HG02759 (cell line): ENCODE measurements at regions not wholly inside any gene's neighbourhood (a gene's known extent, or its start where the extent isn't known, plus 50 kb on each side); places are given as distances from the start of the nearest gene placed in this dataset.

Source experiments
- ATAC-seq: cut with Tn5 transposase; IDR thresholded peaks from one replicate; pipeline ENCODE4 v1.9.1; 2021; ENCODE audit warnings: mild to moderate bottlenecking, moderate library complexity; ENCODE audit not compliant: unreplicated experiment

GRCh38 chr3:74564560-74564959 lies 49.9 kb downstream of the CNTN3 start:
- ATAC-seq = no peak

- ATAC-seq = no peak
These were observed 51.7 kb downstream of the CNTN3 start for GRCh38 chr3:74562558-74563269.

GRCh38 chr3:74561881-74562280 lies 52.6 kb downstream of the CNTN3 start:
- ATAC-seq = no peak

- ATAC-seq = no peak
These were observed 55.2 kb downstream of the CNTN3 start for GRCh38 chr3:74559261-74559660.

- ATAC-seq = no peak
These were observed 63.8 kb downstream of the CNTN3 start for GRCh38 chr3:74550686-74551085.

- ATAC-seq = no peak
These were observed 68.0 kb downstream of the CNTN3 start for GRCh38 chr3:74546426-74546825.

- ATAC-seq = no peak
These were observed 72.0 kb downstream of the CNTN3 start for GRCh38 chr3:74542441-74542840.

- ATAC-seq = no peak
These were observed 74.6 kb downstream of the CNTN3 start for GRCh38 chr3:74539876-74540275.

GRCh38 chr3:74538669-74539068 lies 75.8 kb downstream of the CNTN3 start:
- ATAC-seq = no peak

- ATAC-seq = no peak
These were observed 76.6 kb downstream of the CNTN3 start for GRCh38 chr3:74537857-74538256.

- no peak for ATAC-seq
These were observed 77.3 kb downstream of the CNTN3 start for GRCh38 chr3:74537164-74537563.

- ATAC-seq = no peak
These were observed 79.2 kb downstream of the CNTN3 start for GRCh38 chr3:74535281-74535680.

- no peak for ATAC-seq
These were observed 79.8 kb downstream of the CNTN3 start for GRCh38 chr3:74534611-74535010.

- no peak for ATAC-seq
These were observed 82.0 kb downstream of the CNTN3 start for GRCh38 chr3:74532446-74532845.

GRCh38 chr3:74531491-74531890 lies 83.0 kb downstream of the CNTN3 start:
- ATAC-seq = no peak

GRCh38 chr3:74529145-74529544 lies 85.3 kb downstream of the CNTN3 start:
- ATAC-seq = no peak

- no peak for ATAC-seq
These were observed 86.9 kb downstream of the CNTN3 start for GRCh38 chr3:74527566-74527965.

GRCh38 chr3:74523811-74524210 lies 90.6 kb downstream of the CNTN3 start:
- ATAC-seq = no peak

GRCh38 chr3:74520895-74521294 lies 93.6 kb downstream of the CNTN3 start:
- no peak for ATAC-seq

- no peak for ATAC-seq
These were observed 95.8 kb downstream of the CNTN3 start for GRCh38 chr3:74518610-74519009.

GRCh38 chr3:74516019-74516418 lies 98.4 kb downstream of the CNTN3 start:
- no peak for ATAC-seq

- no peak for ATAC-seq
These were observed 99.0 kb downstream of the CNTN3 start for GRCh38 chr3:74515451-74515850.

GRCh38 chr3:74511078-74511477 lies 103.4 kb downstream of the CNTN3 start:
- ATAC-seq = no peak
